OCI-LY1 (cell line): ENCODE measurements at regions not wholly inside any gene's neighbourhood (a gene's known extent, or its start where the extent isn't known, plus 50 kb on each side); places are given as distances from the start of the nearest gene placed in this dataset.

Experiments used
- H2AFZ ChIP-seq: fragments of 200-600 bp; sonication (generic), shearing (Covaris generic); 2 replicates; pipeline ENCODE4 v1.6.0; 2014; ENCODE audit warnings: antibody characterized with exemption, mild to moderate bottlenecking, low read length
- H3F3A ChIP-seq: fragments of 200-600 bp; sonication (generic), shearing (Covaris generic); 2 replicates; pipeline ENCODE4 v1.6.0; 2014; ENCODE audit warnings: mild to moderate bottlenecking, antibody characterized with exemption, low read length, moderate library complexity; ENCODE audit not compliant: insufficient read depth
- H3K27ac ChIP-seq: fragments of 200-600 bp; sonication (generic); 2 replicates; pipeline ENCODE4 v1.5.1; 2014; ENCODE audit warnings: low read length, mixed run types, mild to moderate bottlenecking, low read depth; ENCODE audit not compliant: poor library complexity, severe bottlenecking
- H3K27me3 ChIP-seq: fragments of 200-600 bp; sonication (generic); 2 replicates; pipeline ENCODE4 v1.6.0; 2014; ENCODE audit warnings: antibody characterized with exemption, mild to moderate bottlenecking, low read length, moderate library complexity; ENCODE audit not compliant: insufficient read depth
- H3K36me3 ChIP-seq: fragments of 200-600 bp; sonication (generic); 2 replicates; pipeline ENCODE4 v1.6.1; 2014; ENCODE audit warnings: mild to moderate bottlenecking, antibody characterized with exemption, low read length, moderate library complexity, mixed read lengths; ENCODE audit not compliant: insufficient read depth
- H3K4me1 ChIP-seq: fragments of 200-600 bp; sonication (generic); 2 replicates; pipeline ENCODE4 v1.5.1; 2014; ENCODE audit warnings: mild to moderate bottlenecking, low read length, moderate library complexity; ENCODE audit not compliant: insufficient read depth, severe bottlenecking
- H3K4me2 ChIP-seq: fragments of 200-600 bp; sonication (generic), shearing (Covaris generic); 2 replicates; pipeline ENCODE4 v1.6.1; 2014; ENCODE audit warnings: low read length
- H3K4me3 ChIP-seq: fragments of 200-600 bp; sonication (generic); 2 replicates; pipeline ENCODE4 v1.5.1; 2014; ENCODE audit warnings: low read length, low read depth, mild to moderate bottlenecking, mixed read lengths; ENCODE audit not compliant: poor library complexity, severe bottlenecking
- H3K79me2 ChIP-seq: fragments of 200-600 bp; shearing (Covaris generic); 2 replicates; pipeline ENCODE4 v1.6.1; 2016; ENCODE audit warnings: mixed run types, low read length, mixed read lengths; ENCODE audit not compliant: insufficient read depth
- H3K9ac ChIP-seq: fragments of 200-600 bp; sonication (generic), shearing (Covaris generic); 2 replicates; pipeline ENCODE4 v1.6.1; 2014; ENCODE audit warnings: mild to moderate bottlenecking, low read length, mixed read lengths
- H3K9me2 ChIP-seq: fragments of 200-600 bp; sonication (generic), shearing (Covaris generic); 2 replicates; pipeline ENCODE4 v1.6.1; 2014; ENCODE audit warnings: low read depth, mild to moderate bottlenecking, low read length, mixed read lengths
- H3K9me3 ChIP-seq: fragments of 200-600 bp; shearing (Covaris generic); 2 replicates; pipeline ENCODE4 v1.6.1; 2014; ENCODE audit warnings: low read length, mixed read lengths
- H4K20me1 ChIP-seq: fragments of 200-600 bp; sonication (generic), shearing (Covaris generic); 2 replicates; pipeline ENCODE4 v1.6.0; 2016; ENCODE audit warnings: mild to moderate bottlenecking, low read length; ENCODE audit not compliant: insufficient read depth
- CTCF ChIP-seq: fragments of 200-600 bp; sonication (generic), shearing (Covaris generic); IDR thresholded peaks from 2 replicates; pipeline ENCODE4 v1.5.1; 2017; ENCODE audit warnings: mild to moderate bottlenecking, antibody characterized with exemption, low read length, moderate library complexity, mixed read lengths
- EZH2 ChIP-seq: fragments of 200-600 bp; sonication (generic), shearing (Covaris generic); IDR thresholded peaks from 2 replicates; pipeline ENCODE4 v1.8.0; 2017; ENCODE audit warnings: borderline replicate concordance, mixed run types, mild to moderate bottlenecking, antibody characterized with exemption, low read length, moderate library complexity, mixed read lengths

GRCh38 chr4:160811956-160812355 lies 1351.8 kb downstream of the FSTL5 start:
- no peaks in the 10 kb centered on the region for H3F3A ChIP-seq
- H3K4me3 ChIP-seq: no peak overlapping the region
- H3K9me3 ChIP-seq: no peaks in the 10 kb centered on the region
- H3K9ac ChIP-seq: no peak overlapping the region
- TF ChIP-seq CTCF (no peak), EZH2 (no peak)
- H3K36me3 ChIP-seq: no peaks in the 10 kb centered on the region
- H3K27me3 ChIP-seq: no peaks in the 10 kb centered on the region
- no peaks in the 10 kb centered on the region for H3K4me1 ChIP-seq
- H3K27ac ChIP-seq: no peak overlapping the region
- H2AFZ ChIP-seq: no peak overlapping the region
- H4K20me1 ChIP-seq: no peaks in the 10 kb centered on the region
- no peaks in the 10 kb centered on the region for H3K79me2 ChIP-seq
- no peaks in the 10 kb centered on the region for H3K9me2 ChIP-seq
- H3K4me2 ChIP-seq: no peak overlapping the region

- H3K79me2 ChIP-seq: no peaks in the 10 kb centered on the region
- H3F3A ChIP-seq: no peaks in the 10 kb centered on the region
- H3K36me3 ChIP-seq: no peaks in the 10 kb centered on the region
- H3K9me2 ChIP-seq: no peaks in the 10 kb centered on the region
- H3K9me3 ChIP-seq: no peaks in the 10 kb centered on the region
- no peak overlapping the region for H3K9ac ChIP-seq
- no peak overlapping the region for H3K4me2 ChIP-seq
- H4K20me1 ChIP-seq: no peaks in the 10 kb centered on the region
- no peak overlapping the region for H2AFZ ChIP-seq
- TF ChIP-seq CTCF: no peak
- TF ChIP-seq EZH2: no peak
- H3K4me1 ChIP-seq: no peaks in the 10 kb centered on the region
- no peak overlapping the region for H3K4me3 ChIP-seq
- no peaks in the 10 kb centered on the region for H3K27me3 ChIP-seq
- no peak overlapping the region for H3K27ac ChIP-seq
These were observed 1349.1 kb downstream of the FSTL5 start for GRCh38 chr4:160814726-160815125.

GRCh38 chr4:160818571-160818970 lies 1345.2 kb downstream of the FSTL5 start:
- Histone ChIP-seq H3K4me1 (no peaks in the 10 kb centered on the region), H3K9ac (no peak overlapping the region), H2AFZ (no peak overlapping the region), H3F3A (no peaks in the 10 kb centered on the region), H3K4me3 (no peak overlapping the region), H3K9me3 (no peaks in the 10 kb centered on the region), H3K27ac (no peak overlapping the region), H3K4me2 (no peak overlapping the region), H3K36me3 (no peaks in the 10 kb centered on the region), H3K9me2 (no peaks in the 10 kb centered on the region), H3K27me3 (no peaks in the 10 kb centered on the region), H4K20me1 (no peaks in the 10 kb centered on the region), H3K79me2 (no peaks in the 10 kb centered on the region)
- TF ChIP-seq EZH2 (no peak), CTCF (no peak)
